ENCODE measurements at regions not wholly inside any gene's neighbourhood (a gene's known extent, or its start where the extent isn't known, plus 50 kb on each side); places are given as distances from the start of the nearest gene placed in this dataset.
"Not testable (repeated sequence)": the region's sequence is repeated elsewhere in the genome, so short reads cannot be mapped to it uniquely, and the experiment has no call there.

- no peak for TF ChIP-seq CTCF (IDR thresholded peaks at IDR 0.05)
- Histone ChIP-seq H3K27me3 (peaks cover 0 to 16% (median 0%) of the 10 kb centered on the region in 7 donors), H3K36me3 (no peaks in the 10 kb centered on the region), H3K4me3 (no peak overlapping the region), H3K4me1 (no peaks in the 10 kb centered on the region), H3K9me3 (no peaks in the 10 kb centered on the region), H3K27ac (no peak overlapping the region)
- 61 to 69% methylated on average over 1 of the region's 1 CpG for WGBS, 2 donors
- DNase-seq: no peak
- no peak for ATAC-seq
- intact Hi-C loops (cut with DNase I): no loop called here
Measured at GRCh38 chr16:65815707-65816106, 550.8 kb upstream of the CDH5 start.

GRCh38 chr16:65813879-65814278 is 552.6 kb upstream of the CDH5 start:
- H3K4me1 ChIP-seq; H3K27ac ChIP-seq; intact Hi-C loops (cut with DNase I); DNase-seq; H3K4me3 ChIP-seq; ATAC-seq; H3K9me3 ChIP-seq; H3K36me3 ChIP-seq: not testable (repeated sequence)
- 71% methylated on average over 7 of the region's 7 CpGs for WGBS, 2 donors
- H3K27me3 ChIP-seq: peaks cover 0 to 18% (median 0%) of the 10 kb centered on the region in 7 donors

GRCh38 chr16:65809627-65810026 is 556.9 kb upstream of the CDH5 start:
- Histone ChIP-seq H3K27me3 (peaks cover 0 to 12% (median 0%) of the 10 kb centered on the region in 7 donors), H3K36me3 (no peaks in the 10 kb centered on the region), H3K9me3 (no peaks in the 10 kb centered on the region), H3K4me3 (no peak overlapping the region), H3K27ac (no peak overlapping the region), H3K4me1 (no peaks in the 10 kb centered on the region)
- intact Hi-C loops (cut with DNase I): no loop called here
- no peak for ATAC-seq
- DNase-seq: no peak
- 75 to 77% methylated on average over 8 of the region's 8 CpGs for WGBS, 2 donors
- no peak for TF ChIP-seq CTCF (IDR thresholded peaks at IDR 0.05)

- DNase-seq: no peak
- WGBS, 2 donors: 57 to 76% methylated on average over 4 of the region's 4 CpGs
- TF ChIP-seq CTCF (IDR thresholded peaks at IDR 0.05): no peak
Measured at GRCh38 chr16:65808790-65809189, 557.7 kb upstream of the CDH5 start.

GRCh38 chr16:65807858-65808257 is 558.6 kb upstream of the CDH5 start:
- 90 to 93% methylated on average over 1 of the region's 1 CpG for WGBS, 2 donors
- DNase-seq: no peak
- intact Hi-C loops (cut with DNase I): no loop called here

More at GRCh38 chr16:65808790-65809189, 557.7 kb upstream of the CDH5 start:
- Histone ChIP-seq H3K36me3 (no peaks in the 10 kb centered on the region), H3K9me3 (no peaks in the 10 kb centered on the region), H3K27me3 (peaks cover 0 to 12% (median 0%) of the 10 kb centered on the region in 7 donors), H3K27ac (no peak overlapping the region), H3K4me1 (no peaks in the 10 kb centered on the region), H3K4me3 (no peak overlapping the region)
- no peak for ATAC-seq
- intact Hi-C loops (cut with DNase I): no loop called here

GRCh38 chr16:65805704-65806103 is 560.8 kb upstream of the CDH5 start:
- H3K4me3 ChIP-seq; H3K9me3 ChIP-seq; H3K27ac ChIP-seq; DNase-seq; intact Hi-C loops (cut with DNase I); ATAC-seq; H3K36me3 ChIP-seq; H3K4me1 ChIP-seq: not testable (repeated sequence)
- H3K27me3 ChIP-seq: peaks cover 0 to 12% (median 0%) of the 10 kb centered on the region in 7 donors

More at GRCh38 chr16:65807858-65808257, 558.6 kb upstream of the CDH5 start:
- TF ChIP-seq CTCF (IDR thresholded peaks at IDR 0.05): no peak
- Histone ChIP-seq H3K9me3 (no peaks in the 10 kb centered on the region), H3K27me3 (peaks cover 0 to 12% (median 0%) of the 10 kb centered on the region in 7 donors), H3K4me3 (no peak overlapping the region), H3K27ac (no peak overlapping the region), H3K4me1 (no peaks in the 10 kb centered on the region), H3K36me3 (no peaks in the 10 kb centered on the region)
- ATAC-seq: no peak
